ENCODE measurements at regions not wholly inside any gene's neighbourhood (a gene's known extent, or its start where the extent isn't known, plus 50 kb on each side); places are given as distances from the start of the nearest gene placed in this dataset.

- DNase-seq (ENCODE audit: low read depth), result no peak
- H3K4me3 ChIP-seq (ENCODE audit: control insufficient read depth, low read depth, low read length), result no peak overlapping the region
- no peak for TF ChIP-seq CTCF (conservative IDR thresholded peaks at IDR 0.05; ENCODE audit: control insufficient read depth, insufficient read depth, low read depth, low read length)
Measured at GRCh38 chr2:15805206-15805605, 135.1 kb upstream of the MYCN start.

GRCh38 chr2:15805772-15806171, 134.6 kb upstream of the MYCN start:
- H3K4me3 ChIP-seq (ENCODE audit: control insufficient read depth, low read depth, low read length), result no peak overlapping the region
- no peak for DNase-seq (ENCODE audit: low read depth)
- no peak for TF ChIP-seq CTCF (conservative IDR thresholded peaks at IDR 0.05; ENCODE audit: control insufficient read depth, insufficient read depth, low read depth, low read length)

GRCh38 chr2:15806801-15807417, 133.4 kb upstream of the MYCN start:
- H3K4me3 ChIP-seq (ENCODE audit: control insufficient read depth, low read depth, low read length), result no peak overlapping the region
- no peak for TF ChIP-seq CTCF (conservative IDR thresholded peaks at IDR 0.05; ENCODE audit: control insufficient read depth, insufficient read depth, low read depth, low read length)
- DNase-seq (ENCODE audit: low read depth), result no peak

DNA sequence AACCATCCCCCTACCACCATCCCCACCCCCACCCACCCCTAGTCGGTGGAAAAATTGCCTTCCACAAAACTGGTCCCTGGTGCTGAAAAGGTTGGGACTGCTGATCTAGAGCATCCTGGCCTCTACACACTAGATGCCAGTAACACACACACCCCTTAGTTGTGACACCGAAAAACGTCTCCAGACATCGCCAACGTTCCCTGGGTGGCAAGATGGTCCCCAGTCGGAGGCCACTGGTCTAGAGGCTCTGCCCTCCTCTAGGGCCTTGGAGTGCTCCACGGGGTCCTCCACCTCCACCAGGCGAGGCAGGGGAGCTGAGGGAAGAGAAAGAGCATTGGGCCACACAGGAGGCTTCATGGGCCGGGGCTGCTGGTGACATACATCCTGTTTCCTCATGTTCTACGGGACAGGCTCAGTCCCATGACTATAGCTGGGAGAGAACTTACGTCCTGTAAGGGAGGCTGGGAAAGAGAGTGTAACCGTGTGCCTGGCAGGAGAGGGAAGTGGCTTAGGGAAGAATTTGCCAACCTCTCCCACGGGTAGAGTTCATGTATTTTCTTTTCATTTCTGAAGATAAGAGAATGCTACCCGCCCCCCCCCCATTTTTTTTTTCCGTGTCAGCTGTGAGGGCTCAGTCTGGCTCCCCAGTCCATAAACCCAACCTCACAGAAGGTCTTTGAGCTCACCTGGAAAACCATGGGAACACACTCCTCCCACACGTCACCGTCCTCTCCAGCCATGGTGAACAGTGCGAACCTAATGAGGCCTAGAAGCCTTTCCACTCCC, 132.7 kb upstream of the MYCN start:
- H3K4me3 ChIP-seq (ENCODE audit: control insufficient read depth, low read depth, low read length), result no peak overlapping the region
- no peak for TF ChIP-seq CTCF (conservative IDR thresholded peaks at IDR 0.05; ENCODE audit: control insufficient read depth, insufficient read depth, low read depth, low read length)
- DNase-seq (ENCODE audit: low read depth), result no peak

DNA sequence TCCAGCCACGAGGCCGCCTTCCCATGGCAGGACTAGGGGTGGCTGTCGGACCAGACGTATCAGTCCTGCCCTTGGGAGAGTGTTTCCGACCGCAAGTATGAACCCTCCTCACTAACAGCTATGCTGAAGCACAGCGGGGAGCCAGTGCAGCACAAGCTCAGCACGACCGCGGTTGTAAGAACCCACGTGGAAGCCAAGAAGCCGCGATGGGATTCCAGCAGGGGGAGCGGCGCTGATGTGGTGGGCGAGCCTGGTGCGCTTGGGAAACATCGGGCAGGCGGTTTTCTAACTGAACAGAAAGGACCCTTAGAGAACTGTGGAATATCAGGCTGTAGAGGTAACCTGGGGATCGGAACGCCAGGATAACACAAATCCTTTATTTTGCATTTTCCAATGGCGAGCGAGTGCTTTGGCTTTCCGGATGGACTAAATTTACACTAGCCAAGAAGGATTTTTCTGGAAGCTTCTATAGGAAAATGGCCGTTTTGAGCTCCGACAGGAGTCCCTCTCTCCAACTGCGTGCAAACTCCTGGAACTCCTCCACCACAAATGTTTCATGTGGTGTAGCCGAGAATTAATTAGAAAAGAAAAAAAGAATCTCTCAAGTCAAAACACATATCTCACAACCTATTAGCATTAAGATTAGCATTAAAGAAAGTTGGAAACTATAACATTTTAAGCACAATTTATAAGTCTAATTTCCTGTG, 132.0 kb upstream of the MYCN start:
- no peak for DNase-seq (ENCODE audit: low read depth)
- TF ChIP-seq CTCF (conservative IDR thresholded peaks at IDR 0.05; ENCODE audit: control insufficient read depth, insufficient read depth, low read depth, low read length), result no peak
- H3K4me3 ChIP-seq (ENCODE audit: control insufficient read depth, low read depth, low read length), result no peak overlapping the region

GRCh38 chr2:15808944-15809343, 131.4 kb upstream of the MYCN start:
- no peak for DNase-seq (ENCODE audit: low read depth)
- no peak for TF ChIP-seq CTCF (conservative IDR thresholded peaks at IDR 0.05; ENCODE audit: control insufficient read depth, insufficient read depth, low read depth, low read length)
- no peak overlapping the region for H3K4me3 ChIP-seq (ENCODE audit: control insufficient read depth, low read depth, low read length)
